Right lobe of liver (tissue), 4 donors: ENCODE measurements at regions not wholly inside any gene's neighbourhood (a gene's known extent, or its start where the extent isn't known, plus 50 kb on each side); places are given as distances from the start of the nearest gene placed in this dataset.

Experiments used
- POLR2A ChIP-seq: fragments of 450-650 bp; IDR thresholded peaks from one replicate; pipeline ENCODE4 v1.6.1; 2017; ENCODE audit warnings: antibody characterized with exemption, mild to moderate bottlenecking
- TF ChIP-seq, protein P1 (sequence below), 4 donors: fragments of 200-600 bp in 3 of 4; fragments of 450-650 bp in 1 of 4; IDR thresholded peaks; one replicate each; pipeline versions ENCODE4 v1.5.1 to v1.8.0; 2016 to 2022; ENCODE audit warnings: antibody characterized with exemption in 4 of 4, mild to moderate bottlenecking in 2 of 4
- donor health status: DM: no; HTN: no; CAD: no.
- donor health status: DM: no; HTN: no; CAD: no.
- donor health status: DM: no; HTN: yes; CAD: no.

DNA sequence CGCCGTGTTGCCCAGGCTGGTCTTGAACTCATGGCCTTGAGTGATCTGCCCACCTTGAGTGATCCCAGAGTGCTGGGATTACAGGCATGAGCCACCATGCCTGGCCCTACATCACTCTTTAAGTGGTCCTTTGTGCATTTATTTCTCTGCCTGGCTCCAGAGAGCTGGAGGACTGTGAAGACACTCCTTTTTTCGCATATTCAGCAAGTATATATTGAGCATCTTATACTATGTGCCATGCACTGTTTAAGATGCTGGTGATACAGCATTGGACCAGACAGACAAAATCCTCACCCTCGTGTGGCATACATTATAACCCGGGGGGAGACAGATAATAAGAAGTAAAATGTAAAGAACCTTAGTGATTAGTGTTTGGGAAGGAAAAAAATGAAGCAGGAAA lies 66.8 kb upstream of the NPAS1 start:
- TF ChIP-seq POLR2A: no peak
- TF ChIP-seq, protein P1, sequence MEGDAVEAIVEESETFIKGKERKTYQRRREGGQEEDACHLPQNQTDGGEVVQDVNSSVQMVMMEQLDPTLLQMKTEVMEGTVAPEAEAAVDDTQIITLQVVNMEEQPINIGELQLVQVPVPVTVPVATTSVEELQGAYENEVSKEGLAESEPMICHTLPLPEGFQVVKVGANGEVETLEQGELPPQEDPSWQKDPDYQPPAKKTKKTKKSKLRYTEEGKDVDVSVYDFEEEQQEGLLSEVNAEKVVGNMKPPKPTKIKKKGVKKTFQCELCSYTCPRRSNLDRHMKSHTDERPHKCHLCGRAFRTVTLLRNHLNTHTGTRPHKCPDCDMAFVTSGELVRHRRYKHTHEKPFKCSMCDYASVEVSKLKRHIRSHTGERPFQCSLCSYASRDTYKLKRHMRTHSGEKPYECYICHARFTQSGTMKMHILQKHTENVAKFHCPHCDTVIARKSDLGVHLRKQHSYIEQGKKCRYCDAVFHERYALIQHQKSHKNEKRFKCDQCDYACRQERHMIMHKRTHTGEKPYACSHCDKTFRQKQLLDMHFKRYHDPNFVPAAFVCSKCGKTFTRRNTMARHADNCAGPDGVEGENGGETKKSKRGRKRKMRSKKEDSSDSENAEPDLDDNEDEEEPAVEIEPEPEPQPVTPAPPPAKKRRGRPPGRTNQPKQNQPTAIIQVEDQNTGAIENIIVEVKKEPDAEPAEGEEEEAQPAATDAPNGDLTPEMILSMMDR (IDR thresholded peaks at IDR 0.05): no peak
